ENCODE measurements at regions not wholly inside any gene's neighbourhood (a gene's known extent, or its start where the extent isn't known, plus 50 kb on each side); places are given as distances from the start of the nearest gene placed in this dataset.
"Not testable (repeated sequence)": the region's sequence is repeated elsewhere in the genome, so short reads cannot be mapped to it uniquely, and the experiment has no call there.

DNA sequence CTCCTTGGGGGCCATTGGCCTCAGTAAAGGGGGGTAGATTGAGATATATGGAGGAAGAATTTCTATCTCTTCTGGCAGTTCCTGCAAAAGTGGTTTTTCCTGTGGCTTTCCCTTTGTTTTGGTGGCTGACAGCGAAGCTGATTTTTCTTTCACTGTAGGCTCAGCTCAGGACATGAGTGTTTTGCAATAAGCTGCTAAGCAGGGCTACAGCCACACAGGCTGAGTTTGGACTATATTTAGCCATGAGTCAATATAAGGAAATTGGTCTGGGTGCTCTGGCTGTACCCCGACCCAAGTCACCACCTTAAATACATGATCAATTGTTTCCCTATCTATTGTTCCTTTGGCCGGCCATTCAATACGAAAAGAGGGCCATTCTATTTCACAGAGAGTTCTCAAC, 212.7 kb upstream of the KCND2 start:
- DNase-seq (ENCODE audit: low spot score), result no peak
- TF ChIP-seq, protein P1, sequence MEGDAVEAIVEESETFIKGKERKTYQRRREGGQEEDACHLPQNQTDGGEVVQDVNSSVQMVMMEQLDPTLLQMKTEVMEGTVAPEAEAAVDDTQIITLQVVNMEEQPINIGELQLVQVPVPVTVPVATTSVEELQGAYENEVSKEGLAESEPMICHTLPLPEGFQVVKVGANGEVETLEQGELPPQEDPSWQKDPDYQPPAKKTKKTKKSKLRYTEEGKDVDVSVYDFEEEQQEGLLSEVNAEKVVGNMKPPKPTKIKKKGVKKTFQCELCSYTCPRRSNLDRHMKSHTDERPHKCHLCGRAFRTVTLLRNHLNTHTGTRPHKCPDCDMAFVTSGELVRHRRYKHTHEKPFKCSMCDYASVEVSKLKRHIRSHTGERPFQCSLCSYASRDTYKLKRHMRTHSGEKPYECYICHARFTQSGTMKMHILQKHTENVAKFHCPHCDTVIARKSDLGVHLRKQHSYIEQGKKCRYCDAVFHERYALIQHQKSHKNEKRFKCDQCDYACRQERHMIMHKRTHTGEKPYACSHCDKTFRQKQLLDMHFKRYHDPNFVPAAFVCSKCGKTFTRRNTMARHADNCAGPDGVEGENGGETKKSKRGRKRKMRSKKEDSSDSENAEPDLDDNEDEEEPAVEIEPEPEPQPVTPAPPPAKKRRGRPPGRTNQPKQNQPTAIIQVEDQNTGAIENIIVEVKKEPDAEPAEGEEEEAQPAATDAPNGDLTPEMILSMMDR (IDR thresholded peaks at IDR 0.05; ENCODE audit: extremely low read depth, missing control alignments), result no peak

DNA sequence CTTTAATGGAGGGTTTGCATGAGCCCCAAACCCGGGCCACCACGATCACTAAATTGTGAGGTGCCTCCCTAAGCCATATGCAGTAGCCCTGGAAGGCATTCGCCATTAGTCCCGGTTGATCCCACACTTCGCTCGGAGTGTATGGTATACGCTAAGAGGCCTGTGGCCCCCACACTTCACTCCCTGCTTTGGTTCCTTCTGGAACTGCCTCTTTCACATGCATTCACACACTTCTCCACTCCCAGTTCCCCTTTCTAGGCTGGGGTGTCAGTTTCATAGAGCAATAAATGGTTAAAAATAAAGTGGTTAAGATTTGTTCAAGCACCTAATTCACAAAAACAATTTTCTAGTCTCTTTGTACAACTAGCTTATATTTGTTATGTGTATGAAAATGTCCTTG, 212.1 kb upstream of the KCND2 start:
- no peak for DNase-seq (ENCODE audit: low spot score)
- TF ChIP-seq, protein P1 (IDR thresholded peaks at IDR 0.05; ENCODE audit: extremely low read depth, missing control alignments), result no peak

DNA sequence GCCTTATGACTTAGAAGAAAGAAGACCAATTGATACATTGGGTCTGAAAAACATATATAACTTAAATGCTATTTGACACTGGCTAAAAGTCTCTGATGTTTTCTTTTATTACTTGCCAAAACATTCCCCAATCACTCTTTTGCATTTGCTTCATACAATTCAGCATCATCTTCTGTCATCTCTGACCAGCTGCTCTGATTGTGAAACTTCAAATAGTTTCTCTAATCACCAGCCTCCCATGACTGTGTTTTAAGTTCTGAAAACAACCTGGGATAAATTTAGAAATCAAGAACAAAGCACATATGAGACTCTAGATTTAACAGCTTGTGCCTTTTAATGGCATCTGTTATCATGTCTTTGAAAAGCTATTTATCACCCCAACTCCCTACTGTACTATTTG, 208.4 kb upstream of the KCND2 start:
- TF ChIP-seq, protein P1 (IDR thresholded peaks at IDR 0.05; ENCODE audit: extremely low read depth, missing control alignments), result no peak
- peak; percentile 8 for DNase-seq (ENCODE audit: low spot score)

DNA sequence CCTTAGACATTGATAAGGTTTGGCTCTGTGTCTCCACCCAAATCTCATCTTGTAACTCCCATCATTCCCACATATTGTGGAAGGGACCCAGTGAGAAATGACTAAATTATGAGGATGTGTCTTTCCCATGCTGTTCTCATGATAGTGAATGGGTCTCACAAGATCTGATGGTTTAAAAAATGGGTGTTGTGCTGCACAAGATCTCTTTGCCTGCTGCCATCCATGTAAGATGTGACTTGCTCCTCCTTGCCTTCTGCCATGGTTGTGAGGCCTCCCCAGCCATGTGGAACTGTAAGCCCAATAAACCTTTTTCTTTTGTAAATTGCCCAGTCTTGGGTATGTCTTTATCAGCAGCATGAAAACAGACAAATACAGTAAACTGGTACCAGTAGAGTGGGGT, 206.1 kb upstream of the KCND2 start:
- DNase-seq (ENCODE audit: low spot score), result not testable (repeated sequence)

DNA sequence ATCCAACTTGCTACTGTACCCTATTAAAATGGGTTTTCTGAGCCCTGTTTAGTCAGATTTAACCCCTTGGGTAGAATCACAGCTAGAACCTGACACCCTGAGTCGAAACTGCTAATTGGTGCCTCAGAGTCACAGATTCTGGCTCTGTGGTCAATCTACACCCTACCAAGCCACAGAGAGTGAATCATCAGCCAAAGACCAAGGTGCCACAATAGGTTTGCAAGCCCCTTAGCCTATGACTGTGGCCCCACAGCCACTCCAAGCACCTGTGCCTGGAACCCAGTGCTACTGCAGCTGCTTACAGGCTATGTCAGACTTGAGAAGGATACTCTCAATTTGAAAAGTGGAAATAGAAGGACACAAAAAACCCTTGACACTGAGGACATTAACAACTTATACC, 202.8 kb upstream of the KCND2 start:
- no peak for DNase-seq (ENCODE audit: low spot score)
- TF ChIP-seq, protein P1 (IDR thresholded peaks at IDR 0.05; ENCODE audit: extremely low read depth, missing control alignments), result no peak

DNA sequence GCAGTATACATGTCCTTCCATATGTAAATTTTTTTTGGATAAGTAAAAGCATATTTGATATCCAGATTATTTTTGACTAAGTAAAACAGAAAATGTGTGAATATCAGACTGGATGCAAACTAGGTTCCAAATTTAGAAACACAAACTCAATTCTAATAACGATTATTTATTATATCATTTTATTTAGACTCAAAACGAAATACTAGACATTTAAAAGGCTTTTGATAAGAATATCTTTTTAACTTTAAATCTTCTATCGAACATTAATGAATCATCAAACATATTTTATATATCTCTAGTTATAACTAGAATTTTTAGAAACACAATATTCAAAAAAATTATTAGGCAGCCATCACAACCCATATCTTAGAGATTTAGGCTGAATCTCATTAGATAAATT, 195.2 kb upstream of the KCND2 start:
- TF ChIP-seq, protein P1 (IDR thresholded peaks at IDR 0.05; ENCODE audit: extremely low read depth, missing control alignments), result no peak

DNA sequence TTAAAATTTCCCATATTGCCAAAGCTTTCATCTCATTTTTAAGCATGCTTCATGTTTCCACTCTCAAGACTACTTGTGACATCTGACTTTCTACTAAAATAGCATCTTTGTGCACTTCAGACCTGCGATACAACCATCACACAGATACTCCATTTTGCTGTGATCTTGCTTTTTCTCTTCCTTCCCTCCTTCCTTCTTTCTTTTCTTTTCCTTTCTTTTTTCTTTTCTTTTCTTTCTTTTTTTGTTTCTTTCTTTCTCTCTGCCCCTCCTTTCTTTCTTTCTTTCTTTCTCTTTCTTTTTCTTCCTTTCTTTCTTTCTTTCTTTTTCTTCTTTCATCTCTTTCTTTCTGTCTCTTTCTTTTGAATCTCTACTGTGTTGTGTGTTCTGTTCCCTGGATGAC, 194.0 kb upstream of the KCND2 start:
- TF ChIP-seq, protein P1 (IDR thresholded peaks at IDR 0.05; ENCODE audit: extremely low read depth, missing control alignments), result no peak
- no peak for DNase-seq (ENCODE audit: low spot score)

More for the DNA sequence above, 195.2 kb upstream of the KCND2 start:
- DNase-seq (ENCODE audit: low spot score), result no peak

DNA sequence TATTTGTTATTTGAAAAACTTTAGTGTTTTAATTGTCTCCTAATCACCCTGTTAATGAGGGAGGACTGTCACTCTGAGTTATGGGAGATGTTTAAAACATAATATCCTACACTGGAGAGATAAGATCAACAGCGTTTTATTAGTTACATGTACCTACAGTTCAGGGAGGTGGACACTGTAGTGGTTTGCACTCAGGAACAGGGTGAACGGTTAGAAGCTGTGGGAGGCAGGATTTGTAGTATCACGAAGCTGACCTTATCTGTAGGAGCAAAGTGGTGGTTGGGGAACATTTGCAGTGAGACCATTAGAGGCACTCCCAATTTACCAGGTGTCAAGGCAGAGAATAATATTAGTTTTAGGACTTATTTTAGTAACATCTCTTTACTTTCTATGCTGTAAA, 193.3 kb upstream of the KCND2 start:
- no peak for DNase-seq (ENCODE audit: low spot score)
- TF ChIP-seq, protein P1 (IDR thresholded peaks at IDR 0.05; ENCODE audit: extremely low read depth, missing control alignments), result no peak

DNA sequence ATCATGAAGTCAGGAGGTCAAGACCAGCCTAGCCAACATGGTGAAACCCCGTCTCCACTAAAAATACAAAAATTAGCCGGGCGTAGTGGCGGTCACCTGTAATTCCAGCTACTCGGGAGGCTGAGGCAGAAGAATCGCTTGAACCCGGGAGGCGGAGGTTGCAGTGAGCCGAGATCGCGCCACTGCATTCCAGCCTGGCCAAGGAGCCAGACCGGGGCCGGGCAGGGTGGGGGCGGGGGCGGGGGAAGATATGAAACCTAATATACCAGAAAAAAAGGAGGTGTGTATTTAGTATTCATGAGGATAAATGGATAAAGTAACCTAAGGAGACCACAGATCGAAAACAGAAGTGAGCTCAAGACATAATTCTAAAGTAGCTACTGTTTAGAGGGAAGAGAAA, 186.5 kb upstream of the KCND2 start:
- not testable (repeated sequence) for DNase-seq (ENCODE audit: low spot score)
